ENCODE measurements at regions not wholly inside any gene's neighbourhood (a gene's known extent, or its start where the extent isn't known, plus 50 kb on each side); places are given as distances from the start of the nearest gene placed in this dataset.

DNA sequence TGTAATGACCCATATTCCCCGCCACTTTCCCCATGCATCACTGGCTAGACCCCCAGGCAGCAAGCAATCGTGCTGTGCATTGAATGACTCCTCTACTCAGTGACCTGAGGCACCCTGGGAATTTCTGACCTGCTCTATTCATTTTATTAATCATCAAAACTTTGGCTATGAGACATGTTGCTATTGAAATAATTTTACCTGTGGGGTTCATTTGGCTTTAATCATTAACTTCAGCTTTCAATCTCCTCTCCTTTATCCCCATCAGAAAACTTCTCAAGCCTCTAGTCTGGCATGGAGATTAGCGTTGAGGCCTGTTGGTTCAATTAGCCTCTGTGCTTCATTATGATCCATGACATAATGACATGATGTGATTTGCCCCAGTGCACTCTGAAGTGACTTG, 429.0 kb downstream of the ZNF608 start:
- TF ChIP-seq, protein P1, sequence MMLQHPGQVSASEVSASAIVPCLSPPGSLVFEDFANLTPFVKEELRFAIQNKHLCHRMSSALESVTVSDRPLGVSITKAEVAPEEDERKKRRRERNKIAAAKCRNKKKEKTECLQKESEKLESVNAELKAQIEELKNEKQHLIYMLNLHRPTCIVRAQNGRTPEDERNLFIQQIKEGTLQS (IDR thresholded peaks at IDR 0.05): no peak
- TF ChIP-seq RAD21 (IDR thresholded peaks at IDR 0.05; ENCODE audit: low read depth): no peak
- TF ChIP-seq CEBPB (IDR thresholded peaks at IDR 0.05; ENCODE audit: low read depth): no peak
- TF ChIP-seq POLR2AphosphoS5 (IDR thresholded peaks at IDR 0.05; ENCODE audit: low read depth, low read length): no peak

All from HCT116 (cell line).